ENCODE measurements at regions not wholly inside any gene's neighbourhood (a gene's known extent, or its start where the extent isn't known, plus 50 kb on each side); places are given as distances from the start of the nearest gene placed in this dataset.
"Not testable (repeated sequence)": the region's sequence is repeated elsewhere in the genome, so short reads cannot be mapped to it uniquely, and the experiment has no call there.

DNA sequence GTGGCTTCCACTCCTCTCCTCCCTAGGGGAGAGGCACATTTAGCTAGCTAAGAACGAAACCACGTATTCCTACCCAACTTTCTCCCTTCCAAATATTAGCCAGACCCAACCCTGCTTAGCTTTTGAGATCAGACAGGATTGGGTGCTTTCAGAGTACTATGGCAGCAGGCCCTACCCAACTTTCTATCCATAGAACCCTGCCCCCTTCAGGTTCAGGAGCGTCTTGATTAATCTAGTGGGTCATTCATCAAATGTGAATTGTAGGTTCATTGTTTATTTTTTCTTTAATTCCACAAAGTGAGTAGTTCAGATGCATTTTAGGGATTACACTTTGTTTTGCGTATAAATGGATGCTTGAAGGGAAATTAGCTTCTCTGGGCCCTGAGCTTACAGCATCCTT, 188.3 kb downstream of the MIB1 start:
- DNase-seq (ENCODE audit: low read depth) = no peak

DNA sequence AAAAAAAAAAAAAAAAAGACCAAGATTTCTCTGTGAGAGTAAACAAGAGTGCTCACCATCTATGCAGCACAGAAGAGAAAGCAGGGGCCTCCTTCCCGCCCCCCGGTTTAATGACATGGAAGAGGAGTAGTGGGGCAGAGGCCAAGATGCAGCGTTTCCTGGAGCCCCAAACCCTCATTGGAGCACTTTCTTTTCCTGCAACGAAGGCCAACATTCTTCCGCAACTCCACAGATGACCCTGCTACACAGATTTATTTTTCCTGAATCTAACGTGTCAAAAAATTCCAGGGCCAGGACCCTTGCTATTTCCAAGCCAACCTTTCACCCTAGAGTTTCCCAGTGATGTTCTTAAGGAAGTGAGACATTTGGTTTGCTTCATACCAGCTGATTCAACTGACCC, 189.6 kb downstream of the MIB1 start:
- DNase-seq (ENCODE audit: low read depth) = no peak

DNA sequence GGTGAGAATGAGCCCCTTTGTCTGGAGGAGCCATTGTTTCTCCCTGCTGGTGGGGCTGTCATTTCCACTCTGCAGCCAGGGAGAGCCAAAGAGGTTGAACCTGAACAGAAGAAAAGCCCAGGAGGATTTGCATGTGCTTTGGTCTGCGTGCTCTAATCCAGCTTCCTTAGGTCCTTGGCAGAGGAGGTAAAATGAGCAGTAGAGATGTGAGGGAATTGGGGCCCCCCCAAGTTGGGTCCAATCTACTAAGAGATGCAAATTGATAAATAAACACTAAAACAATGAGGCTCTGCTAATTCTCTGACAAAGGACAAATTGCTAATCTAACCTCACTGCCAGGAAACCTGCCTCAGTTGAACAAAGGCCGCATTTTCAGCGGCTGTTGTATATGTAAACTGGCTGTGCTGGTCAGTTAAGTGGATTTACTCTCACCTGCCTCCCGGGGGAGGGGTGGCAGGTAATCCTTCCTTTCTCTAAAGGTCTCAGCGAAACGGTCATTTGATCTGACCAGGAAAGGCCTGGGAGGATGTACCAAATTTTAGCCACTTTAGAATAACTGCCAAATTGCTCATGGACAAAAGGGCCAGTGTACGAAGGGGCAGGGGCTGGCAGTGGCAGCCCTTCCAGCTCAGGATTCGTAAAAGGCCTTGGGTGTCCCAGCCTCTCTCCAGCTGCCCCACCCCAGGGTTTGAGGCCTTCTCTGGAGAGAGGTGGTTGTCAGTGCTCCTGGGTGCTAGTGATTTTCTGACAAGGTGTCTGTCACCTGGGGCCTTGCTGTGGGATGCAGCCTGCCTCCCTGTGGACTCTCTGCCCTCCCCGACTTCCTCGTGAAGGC, 193.6 kb downstream of the MIB1 start:
- DNase-seq (ENCODE audit: low read depth) = no peak

DNA sequence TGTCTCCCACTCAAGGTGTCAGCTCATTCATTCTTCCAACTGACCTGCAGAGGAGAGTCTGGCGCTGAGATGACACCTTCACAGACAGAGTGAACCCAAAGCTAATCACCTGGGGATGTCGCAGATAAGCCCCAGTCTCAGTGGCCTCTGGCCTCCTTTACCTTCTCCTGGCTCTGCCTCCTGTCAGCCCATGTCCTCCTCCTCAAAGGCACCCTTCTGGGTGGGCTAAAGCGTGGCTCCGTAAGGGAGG, 194.1 kb downstream of the MIB1 start:
- no peak for DNase-seq (ENCODE audit: low read depth)

DNA sequence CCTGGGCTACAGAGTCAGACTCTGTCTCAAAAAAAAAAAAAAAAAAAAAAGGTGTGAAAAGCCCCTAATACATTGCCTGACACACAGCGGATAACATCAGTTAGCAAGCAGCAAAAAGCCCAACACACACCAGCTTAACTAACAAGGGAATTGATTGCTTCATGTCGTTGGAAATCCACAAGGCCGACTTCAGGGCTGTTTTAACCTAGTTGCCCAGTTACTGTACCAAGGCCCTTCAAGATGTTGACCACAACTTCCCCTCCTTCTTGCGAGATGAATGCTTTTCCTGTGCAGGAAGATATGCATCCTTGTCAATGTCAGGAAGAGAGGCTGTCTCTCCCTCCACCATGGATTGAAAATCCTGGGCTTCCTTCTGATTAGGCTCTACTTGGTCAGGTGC, 202.9 kb downstream of the MIB1 start:
- DNase-seq (ENCODE audit: low read depth) = no peak

DNA sequence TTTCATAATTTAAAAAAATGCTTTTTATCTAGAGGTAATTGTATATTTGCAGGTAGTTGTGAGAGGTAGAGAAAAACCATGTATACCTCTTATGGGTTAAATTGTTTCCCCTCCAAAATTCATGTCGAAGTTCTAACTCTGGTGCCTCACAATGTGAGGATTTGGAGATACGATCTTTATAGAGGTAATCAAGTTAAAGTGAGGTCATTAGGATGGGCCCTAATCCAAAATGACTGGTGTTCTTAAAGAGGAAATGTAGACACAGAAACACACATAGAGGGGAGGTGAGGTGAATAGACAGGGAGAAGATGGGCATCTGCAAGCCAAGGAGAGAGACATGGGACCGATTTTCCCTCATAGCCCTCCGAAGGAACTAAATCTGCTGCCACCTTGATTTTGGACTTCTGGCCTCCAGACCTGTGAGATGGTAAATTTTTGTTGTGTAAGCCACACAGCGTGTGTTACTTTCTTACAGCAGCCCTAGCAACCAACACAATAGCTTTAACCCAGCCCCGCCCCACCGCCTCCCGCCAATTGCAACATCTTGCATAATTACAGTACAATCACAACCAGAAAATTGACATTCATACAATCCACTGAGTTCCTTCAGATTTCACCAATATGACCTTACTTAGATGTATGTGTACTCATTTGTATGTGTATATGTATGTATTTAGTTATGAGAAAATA, 208.9 kb downstream of the MIB1 start:
- no peak for DNase-seq (ENCODE audit: low read depth)

DNA sequence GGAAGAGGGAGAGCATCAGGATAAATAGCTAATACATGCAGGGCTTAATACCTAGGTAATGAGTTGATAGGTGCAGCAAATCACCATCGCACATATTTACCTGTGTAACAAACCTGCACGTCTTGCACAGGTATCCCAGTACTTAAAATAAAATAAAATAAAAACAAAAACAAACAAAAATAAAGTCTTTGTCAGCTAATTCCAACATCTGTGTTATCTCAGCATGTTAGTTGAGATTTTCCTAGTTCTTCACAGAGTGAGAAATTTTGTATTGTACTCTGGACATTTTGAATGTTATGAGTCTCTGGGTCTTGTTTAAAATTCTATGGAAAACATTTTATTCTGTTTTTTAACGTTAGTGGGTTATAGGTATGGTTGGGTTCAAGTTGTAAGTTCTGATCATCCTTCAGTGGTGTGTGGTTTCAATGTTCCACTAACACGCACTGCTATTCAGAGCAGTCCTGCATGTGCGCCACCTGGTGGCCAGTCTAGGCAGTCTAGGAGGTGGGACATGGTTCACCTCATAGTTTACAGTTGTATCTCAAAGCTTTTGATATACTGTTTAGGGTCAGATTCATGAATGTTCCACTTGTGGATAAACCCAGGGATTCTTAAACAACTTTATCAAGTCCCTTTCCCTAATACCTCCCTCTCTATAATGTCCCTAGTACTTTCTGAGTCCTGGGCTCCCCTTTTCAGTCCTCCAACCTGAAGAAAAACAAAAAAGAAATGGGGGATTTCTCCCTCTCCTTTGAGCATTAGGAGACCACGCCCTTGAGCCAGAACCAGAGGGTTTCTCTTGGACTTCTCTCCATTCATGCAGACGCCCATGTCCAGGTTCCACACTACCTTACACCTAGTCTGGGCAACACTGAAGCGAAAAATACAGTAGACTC, 213.4 kb upstream of the GATA6 start:
- peak; percentile 63 for DNase-seq (ENCODE audit: low read depth)

DNA sequence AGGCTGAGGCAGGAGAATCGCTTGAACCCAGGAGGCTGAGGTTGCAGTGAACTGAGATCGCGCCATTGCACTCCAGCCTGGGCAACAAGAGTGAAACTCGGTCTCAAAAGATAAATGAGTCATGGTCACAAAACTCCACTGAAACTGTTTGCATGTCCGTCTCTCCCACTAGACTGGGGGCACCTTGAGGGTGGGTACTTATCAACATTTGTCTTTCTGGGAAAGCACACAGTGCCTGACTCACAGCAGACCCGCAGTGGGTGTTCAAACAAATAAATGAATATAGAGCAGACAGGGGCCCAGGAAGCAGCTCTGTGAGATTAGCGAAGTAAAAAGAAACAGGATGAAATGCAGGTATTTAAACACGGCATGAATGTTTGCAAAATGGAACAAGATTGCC, 211.1 kb upstream of the GATA6 start:
- peak; percentile 13 for DNase-seq (ENCODE audit: low read depth)

DNA sequence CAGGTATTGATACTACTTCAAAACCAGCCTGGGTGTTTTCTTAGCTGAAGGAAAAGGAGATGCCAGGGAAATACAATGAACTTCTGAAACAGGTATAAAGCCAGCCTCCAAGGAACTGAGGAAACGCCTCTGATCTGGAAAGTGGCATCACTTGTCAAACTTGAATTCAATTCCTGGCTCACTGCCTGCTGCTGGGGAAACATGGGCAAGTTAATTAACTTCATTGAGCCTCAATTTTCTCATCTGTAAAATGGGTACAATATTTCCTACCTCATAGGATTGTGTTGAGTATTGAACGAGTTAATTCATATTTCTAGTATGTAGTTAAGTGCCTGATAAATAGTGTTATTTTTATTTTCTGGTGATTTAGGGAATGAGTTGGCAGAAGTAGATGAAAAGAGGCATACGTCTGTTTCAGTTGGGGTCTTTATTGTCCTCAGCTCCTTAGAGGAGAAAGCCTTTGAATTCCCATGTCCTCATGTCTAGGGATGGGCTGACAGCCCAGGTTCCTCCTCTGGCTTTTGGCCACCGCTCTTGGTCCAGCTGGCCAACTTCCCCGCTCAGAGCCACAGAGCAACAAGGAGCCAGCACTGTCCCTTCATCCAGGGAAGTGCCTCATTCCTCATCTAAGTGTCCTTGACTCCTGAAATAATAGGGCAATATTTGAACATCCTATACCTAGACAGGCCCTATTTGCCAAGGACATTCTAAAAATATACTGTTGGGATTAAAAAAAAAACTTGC, 210.5 kb upstream of the GATA6 start:
- DNase-seq (ENCODE audit: low read depth) = no peak

DNA sequence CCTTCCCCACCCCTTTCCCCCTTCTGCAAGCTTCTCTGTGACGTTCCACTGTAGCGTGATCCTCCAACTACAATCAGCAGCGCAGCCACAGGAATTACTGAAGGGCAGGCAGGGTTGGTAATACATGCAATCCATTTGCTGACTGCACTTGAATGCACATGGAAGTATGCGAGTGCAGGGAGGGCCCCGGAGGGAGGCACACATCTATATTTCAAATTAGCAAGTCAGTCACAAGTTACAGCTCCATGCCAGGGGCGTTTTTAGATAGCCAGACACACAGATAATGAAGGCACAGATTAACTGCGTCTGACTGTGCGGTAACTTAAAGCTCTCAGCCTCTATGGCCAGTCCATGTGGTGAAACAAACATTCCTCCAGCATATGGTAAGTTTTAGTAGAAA, 209.2 kb upstream of the GATA6 start:
- no peak for DNase-seq (ENCODE audit: low read depth)

DNA sequence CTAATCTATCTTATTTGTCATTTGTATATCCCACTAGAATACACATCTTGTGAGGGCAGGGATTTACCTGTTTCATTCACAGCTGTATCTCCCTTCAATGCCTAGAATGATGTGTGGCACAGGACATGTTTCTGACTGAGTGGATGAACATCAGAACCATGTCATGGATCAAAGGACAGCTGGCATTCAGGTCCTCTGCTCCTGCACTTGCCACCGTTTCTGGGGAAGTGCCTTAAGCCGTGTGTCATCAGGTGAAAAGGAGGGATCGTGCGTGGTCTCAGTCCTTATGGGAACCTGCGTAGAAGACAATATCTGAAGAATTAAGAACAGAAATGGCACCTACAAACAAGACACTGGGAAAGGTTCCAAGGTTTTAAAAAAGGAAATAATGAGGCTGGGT, 206.1 kb upstream of the GATA6 start:
- DNase-seq (ENCODE audit: low read depth) = no peak

DNA sequence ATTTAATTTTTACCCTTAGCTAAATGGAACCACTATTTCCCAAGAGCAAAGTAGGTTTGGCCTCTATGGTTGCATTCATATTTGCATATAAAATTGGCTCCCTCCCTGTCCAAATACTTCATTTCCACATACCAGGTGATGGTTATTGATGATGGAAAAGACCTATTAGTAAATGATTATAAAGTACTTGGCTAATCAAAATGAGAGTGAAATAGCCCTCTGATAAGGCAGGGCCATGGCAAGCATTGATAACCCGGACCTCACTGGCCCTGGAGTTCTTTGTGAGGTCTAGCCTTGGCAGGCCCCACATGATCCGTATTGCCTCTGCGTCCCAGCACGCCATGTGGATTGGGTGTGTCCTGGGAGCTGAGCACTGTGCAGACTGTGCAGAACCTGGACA, 201.1 kb upstream of the GATA6 start:
- no peak for DNase-seq (ENCODE audit: low read depth)

DNA sequence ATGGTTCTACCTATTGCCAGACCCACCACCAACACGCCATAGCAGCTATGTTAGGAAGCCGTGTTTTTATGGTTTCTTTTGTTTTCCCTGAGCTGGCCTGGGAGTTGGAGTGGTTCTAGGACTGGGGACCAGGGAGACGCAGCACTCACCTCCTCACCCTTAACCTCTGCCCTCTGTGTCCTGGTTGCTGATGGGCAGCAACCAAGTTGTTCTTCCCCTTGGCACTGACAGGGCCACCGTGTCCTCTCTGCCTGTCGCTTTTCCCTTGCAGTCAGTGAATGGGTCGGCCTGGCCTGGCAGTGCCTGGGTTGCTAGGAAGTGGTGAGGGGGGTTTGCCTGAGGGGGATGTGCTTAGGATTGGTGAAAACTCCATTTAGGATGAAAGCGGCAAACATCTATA, 197.1 kb upstream of the GATA6 start:
- DNase-seq (ENCODE audit: low read depth) = no peak

DNA sequence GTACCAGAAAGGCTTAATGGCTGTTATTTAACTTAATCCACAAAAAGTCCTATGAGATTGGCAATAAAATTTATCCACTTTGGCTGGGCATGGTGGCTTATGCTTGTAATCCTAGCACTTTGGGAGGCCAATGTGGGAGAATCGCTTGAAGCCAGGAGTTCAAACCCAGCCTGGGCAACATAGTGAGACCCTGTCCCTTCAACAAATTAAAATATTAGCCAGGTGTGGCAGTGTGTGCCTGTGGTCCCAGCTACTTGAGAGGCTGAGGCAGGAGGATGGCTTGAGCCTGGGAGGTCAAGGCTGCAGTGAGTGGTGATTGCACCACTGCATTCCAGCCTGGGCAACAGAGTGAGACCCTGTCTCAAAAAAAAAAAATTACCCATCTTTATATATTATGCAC, 193.4 kb upstream of the GATA6 start:
- not testable (repeated sequence) for DNase-seq (ENCODE audit: low read depth)

DNA sequence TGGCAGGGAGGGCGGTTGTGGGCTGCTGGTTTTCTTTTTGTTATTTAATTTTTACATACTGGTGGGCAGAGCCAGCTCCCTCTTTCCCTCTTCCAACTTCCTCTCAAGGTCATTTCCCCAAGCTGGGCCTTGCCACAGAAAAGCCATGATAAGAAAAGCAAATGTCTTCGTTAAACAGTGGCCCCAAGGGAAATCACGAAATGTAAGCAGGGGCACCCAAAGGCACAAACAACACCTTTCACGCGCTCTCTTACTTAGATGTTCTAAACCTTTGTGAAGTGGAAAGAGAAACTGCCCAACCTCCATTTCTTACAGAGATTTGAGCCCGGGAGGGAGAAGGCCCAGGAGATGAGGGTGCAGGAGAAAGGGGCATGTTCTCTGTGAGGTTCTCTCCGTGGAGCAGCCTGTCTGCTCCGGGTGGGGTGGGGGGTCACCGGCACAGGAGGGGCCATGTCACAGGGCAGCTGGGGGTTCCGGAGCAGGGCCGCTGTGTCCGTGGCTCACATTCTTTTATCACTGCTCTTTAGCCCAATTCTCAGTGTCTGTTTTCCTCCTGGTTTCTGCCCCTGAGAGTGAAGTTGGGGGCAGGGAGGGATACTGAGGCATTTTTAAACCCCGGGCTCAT, 190.7 kb upstream of the GATA6 start:
- DNase-seq (ENCODE audit: low read depth) = no peak

DNA sequence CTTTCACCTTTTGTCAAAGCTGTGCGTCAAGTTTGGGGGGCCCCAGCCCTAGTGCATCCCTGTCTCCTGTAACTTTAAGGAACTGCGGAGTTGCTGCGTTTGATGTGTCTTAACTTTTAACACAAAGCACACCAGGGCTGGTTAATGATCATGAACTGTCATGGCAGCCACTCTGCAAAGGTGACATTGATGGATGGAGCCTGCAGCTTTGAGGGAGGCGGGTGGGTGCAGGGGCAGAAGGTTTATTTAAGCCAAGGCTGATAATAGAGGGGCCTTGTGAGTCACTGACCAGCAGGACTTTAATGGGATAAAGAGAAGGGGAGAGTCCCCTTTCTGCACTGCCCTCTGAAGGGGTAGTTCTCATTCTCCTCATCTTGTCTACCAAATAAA, 190.2 kb upstream of the GATA6 start:
- DNase-seq (ENCODE audit: low read depth) = no peak

DNA sequence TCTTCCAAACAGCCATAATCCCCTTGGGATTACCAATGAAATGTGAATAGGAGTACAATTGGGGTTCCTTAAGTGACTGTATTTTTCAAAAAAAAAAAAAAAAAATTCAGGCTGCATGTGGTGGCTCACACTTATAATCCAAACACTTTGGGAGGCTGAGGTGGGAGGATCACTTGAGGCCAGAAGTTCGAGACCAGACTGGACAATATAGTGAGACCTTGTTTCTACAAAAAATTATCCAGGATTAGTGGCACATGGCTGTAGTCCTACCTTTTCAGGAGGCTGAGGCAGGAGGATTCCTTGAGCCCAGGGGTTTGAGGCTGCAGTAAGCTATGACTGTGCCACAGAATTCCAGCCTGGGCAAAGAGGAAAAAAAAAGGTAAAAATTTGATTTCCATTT, 189.6 kb upstream of the GATA6 start:
- no peak for DNase-seq (ENCODE audit: low read depth)

DNA sequence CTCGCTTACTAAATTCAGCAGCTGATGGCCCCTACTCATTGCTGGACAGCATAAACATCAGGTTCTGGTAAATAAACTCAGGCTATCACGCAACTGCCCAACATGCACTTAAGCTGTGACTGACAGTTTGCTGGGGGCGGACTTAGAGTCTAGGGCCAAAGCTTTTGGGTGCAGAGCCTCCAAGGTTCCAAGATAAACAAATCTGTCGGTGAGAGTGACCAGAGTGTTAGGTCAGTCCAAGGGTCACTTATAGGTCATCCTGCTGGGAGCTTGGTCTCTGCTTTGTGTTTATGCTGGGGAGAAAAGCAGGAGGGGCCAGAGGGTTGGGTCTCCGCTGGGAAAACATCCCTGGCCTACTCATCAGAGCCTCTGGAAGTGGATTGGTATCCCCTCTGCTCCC, 188.6 kb upstream of the GATA6 start:
- DNase-seq (ENCODE audit: low read depth) = no peak

DNA sequence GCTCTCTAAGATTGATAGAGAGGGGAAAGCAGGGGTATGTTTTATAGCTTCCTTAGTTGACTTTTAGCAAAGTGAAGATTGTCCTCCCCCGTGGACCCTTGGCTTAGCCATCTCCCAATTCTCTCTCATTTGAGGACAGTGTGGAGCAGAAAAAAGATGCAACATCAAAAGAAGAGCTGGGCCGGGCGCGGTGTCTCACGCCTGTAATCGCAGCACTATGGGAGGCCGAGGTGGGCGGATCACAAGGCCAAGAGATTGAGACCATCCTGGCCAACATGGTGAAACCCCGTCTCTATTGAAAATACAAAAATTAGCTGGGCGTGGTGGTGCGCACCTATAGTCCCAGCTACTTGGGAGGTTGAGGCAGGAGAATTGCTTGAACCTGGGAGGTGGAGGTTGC, 187.9 kb upstream of the GATA6 start:
- DNase-seq (ENCODE audit: low read depth) = not testable (repeated sequence)

DNA sequence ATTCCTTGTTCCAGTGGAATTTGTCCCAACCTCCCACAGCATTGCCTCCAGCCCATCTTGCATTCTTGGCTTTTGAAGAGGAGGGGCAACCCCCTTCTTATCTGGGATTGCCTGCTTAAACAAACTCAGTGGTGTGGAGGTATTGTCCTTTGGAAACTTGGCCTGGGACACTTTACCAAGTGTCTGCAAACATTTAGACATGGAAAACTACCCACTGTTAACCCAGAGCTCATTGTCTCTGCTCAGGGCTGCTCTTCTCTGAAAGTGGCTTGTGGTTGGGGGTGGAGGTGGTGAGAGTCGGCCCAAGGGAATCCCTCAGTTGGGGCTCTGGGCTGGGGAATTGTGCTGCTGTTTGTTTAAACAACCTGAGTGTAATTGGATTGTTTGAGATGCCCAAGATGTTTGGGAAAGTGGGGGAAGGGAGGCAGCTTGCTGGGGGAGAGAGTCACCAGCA, 178.3 kb upstream of the GATA6 start:
- DNase-seq (ENCODE audit: low read depth) = peak; percentile 17

DNA sequence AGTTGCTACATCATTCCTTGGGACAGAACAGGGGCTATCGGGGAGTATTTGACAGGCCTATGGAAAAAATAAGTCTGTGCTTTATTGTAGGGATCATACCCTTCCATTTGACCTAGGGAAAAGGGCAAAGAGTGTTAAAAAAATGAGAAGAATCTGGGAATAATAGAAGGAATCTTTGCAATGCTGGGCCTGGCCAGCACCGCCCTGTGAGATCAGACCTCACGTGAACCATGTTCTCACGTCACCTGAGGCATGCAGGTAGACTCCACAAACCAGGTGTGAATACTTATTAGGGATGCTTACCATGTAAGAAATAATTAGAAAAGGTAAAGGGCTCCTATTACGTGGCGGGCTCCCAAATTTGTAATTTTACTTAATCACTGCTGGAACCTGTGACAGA, 177.5 kb upstream of the GATA6 start:
- DNase-seq (ENCODE audit: low read depth) = no peak
